ENCODE measurements at regions not wholly inside any gene's neighbourhood (a gene's known extent, or its start where the extent isn't known, plus 50 kb on each side); places are given as distances from the start of the nearest gene placed in this dataset.

GRCh38 chr12:128137140-128137539, 129.8 kb upstream of the TMEM132C start:
- TF ChIP-seq CTCF (conservative IDR thresholded peaks at IDR 0.05 in 1 of 2, IDR thresholded peaks at IDR 0.05 in 1 of 2; ENCODE audit: extremely low read depth in 1 of 2, insufficient read depth in 1 of 2, low read depth in 1 of 2, low read length in 2 of 2) (no peak), EZH2 (IDR thresholded peaks at IDR 0.05; ENCODE audit: borderline replicate concordance, low read length) (no peak)

All from mammary epithelial cell (primary cell).